DOHH2 (cell line): ENCODE measurements at regions not wholly inside any gene's neighbourhood (a gene's known extent, or its start where the extent isn't known, plus 50 kb on each side); places are given as distances from the start of the nearest gene placed in this dataset.

Source experiments
- H3F3A ChIP-seq: fragments of 200-600 bp; sonication (generic), shearing (Covaris generic); 2 replicates; pipeline ENCODE4 v1.6.0; 2016; ENCODE audit warnings: antibody characterized with exemption, mild to moderate bottlenecking; ENCODE audit not compliant: control insufficient read depth, insufficient read depth
- H3K27ac ChIP-seq: fragments of 200-600 bp; sonication (generic); 2 replicates; pipeline ENCODE4 v1.5.1; 2014; ENCODE audit warnings: low read depth, mild to moderate bottlenecking, low read length, moderate library complexity
- H3K27me3 ChIP-seq: fragments of 200-600 bp; sonication (generic); 2 replicates; pipeline ENCODE4 v1.6.1; 2014; ENCODE audit warnings: mild to moderate bottlenecking, low read length, mixed read lengths; ENCODE audit not compliant: control insufficient read depth
- H3K36me3 ChIP-seq: fragments of 200-600 bp; sonication (generic); 2 replicates; pipeline ENCODE4 v1.6.1; 2014; ENCODE audit warnings: mild to moderate bottlenecking, low read length, moderate library complexity, mixed read lengths; ENCODE audit not compliant: control insufficient read depth
- H3K4me1 ChIP-seq: fragments of 200-600 bp; sonication (generic); 2 replicates; pipeline ENCODE4 v1.6.1; 2014; ENCODE audit warnings: mild to moderate bottlenecking, low read length, mixed read lengths; ENCODE audit not compliant: control insufficient read depth
- H3K4me2 ChIP-seq: fragments of 200-600 bp; sonication (generic); 2 replicates; pipeline ENCODE4 v1.6.0; 2014; ENCODE audit warnings: mild to moderate bottlenecking, low read length, moderate library complexity
- H3K4me3 ChIP-seq: fragments of 200-600 bp; sonication (generic); 2 replicates; pipeline ENCODE4 v1.5.1; 2014; ENCODE audit warnings: mild to moderate bottlenecking, low read length, mixed read lengths
- H3K79me2 ChIP-seq: fragments of 200-600 bp; sonication (generic); 2 replicates; pipeline ENCODE4 v1.6.1; 2014; ENCODE audit warnings: mild to moderate bottlenecking, low read length, mixed read lengths; ENCODE audit not compliant: control insufficient read depth
- H3K9me2 ChIP-seq: fragments of 200-600 bp; sonication (generic); replicated peaks from 2 replicates; pipeline ENCODE4 v1.6.1; 2014; ENCODE audit warnings: mild to moderate bottlenecking, low read length, mixed read lengths; ENCODE audit not compliant: control insufficient read depth
- H3K9me3 ChIP-seq: fragments of 200-600 bp; sonication (generic); 2 replicates; pipeline ENCODE4 v1.6.1; 2014; ENCODE audit warnings: antibody characterized with exemption, low read length, mixed read lengths; ENCODE audit not compliant: control insufficient read depth, insufficient read depth
- H4K20me1 ChIP-seq: fragments of 200-600 bp; sonication (generic); 2 replicates; pipeline ENCODE4 v1.6.0; 2014; ENCODE audit warnings: low read depth, mild to moderate bottlenecking, antibody characterized with exemption, low read length, moderate library complexity; ENCODE audit not compliant: control insufficient read depth, insufficient read depth
- CTCF ChIP-seq: fragments of 200-600 bp; sonication (generic); IDR thresholded peaks from one replicate; pipeline ENCODE4 v1.5.1; 2014; ENCODE audit warnings: antibody characterized with exemption, mild to moderate bottlenecking, low read depth, low read length; ENCODE audit not compliant: poor library complexity, severe bottlenecking
- EZH2phosphoT487 ChIP-seq: fragments of 200-600 bp; sonication (generic); IDR thresholded peaks from 2 replicates; pipeline ENCODE4 v1.6.1; 2017; ENCODE audit warnings: borderline replicate concordance, mild to moderate bottlenecking, antibody characterized with exemption, low read length, moderate library complexity, mixed read lengths

GRCh38 chr9:90128587-90129190 is 513.9 kb downstream of the DIRAS2 start:
- H3K4me1 ChIP-seq = no peaks in the 10 kb centered on the region

DNA sequence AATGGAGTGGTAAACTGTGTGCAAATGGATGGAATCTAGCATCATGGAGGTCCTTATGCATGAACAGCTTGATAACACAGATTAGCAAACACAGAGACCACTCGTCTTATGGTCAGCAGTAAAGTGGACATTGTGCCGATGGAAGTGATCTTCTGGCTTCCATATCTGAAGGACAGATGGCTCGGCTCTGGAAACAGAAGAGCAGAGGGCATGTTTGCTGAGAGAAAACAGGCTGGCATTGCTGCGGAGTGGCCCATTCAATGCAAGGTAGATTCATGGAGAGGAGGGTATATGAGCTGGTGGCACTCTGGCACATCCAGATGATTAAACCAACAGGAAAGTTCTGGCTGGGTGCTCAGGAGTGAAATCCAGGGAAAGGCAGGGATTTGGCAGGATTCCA is 513.2 kb downstream of the DIRAS2 start:
- no peaks in the 10 kb centered on the region for H4K20me1 ChIP-seq
- no peaks in the 10 kb centered on the region for H3K9me3 ChIP-seq
- H3K36me3 ChIP-seq = no peaks in the 10 kb centered on the region
- H3K9me2 ChIP-seq = no peaks in the 10 kb centered on the region
- H3K79me2 ChIP-seq = no peaks in the 10 kb centered on the region
- H3K4me1 ChIP-seq = no peaks in the 10 kb centered on the region
- no peak for TF ChIP-seq EZH2phosphoT487
- no peaks in the 10 kb centered on the region for H3K27me3 ChIP-seq
- no peak overlapping the region for H3K4me2 ChIP-seq
- H3F3A ChIP-seq = no peaks in the 10 kb centered on the region
- no peak overlapping the region for H3K4me3 ChIP-seq
- H3K27ac ChIP-seq = no peak overlapping the region

More at GRCh38 chr9:90128587-90129190, 513.9 kb downstream of the DIRAS2 start:
- no peaks in the 10 kb centered on the region for H4K20me1 ChIP-seq
- no peak for TF ChIP-seq CTCF
- no peak for TF ChIP-seq EZH2phosphoT487
- no peak overlapping the region for H3K4me2 ChIP-seq
- no peaks in the 10 kb centered on the region for H3F3A ChIP-seq
- no peaks in the 10 kb centered on the region for H3K79me2 ChIP-seq
- no peaks in the 10 kb centered on the region for H3K9me3 ChIP-seq
- H3K36me3 ChIP-seq = no peaks in the 10 kb centered on the region
- no peak overlapping the region for H3K27ac ChIP-seq
- no peaks in the 10 kb centered on the region for H3K27me3 ChIP-seq
- H3K9me2 ChIP-seq = no peaks in the 10 kb centered on the region
- no peak overlapping the region for H3K4me3 ChIP-seq

GRCh38 chr9:90131568-90131967 is 511.1 kb downstream of the DIRAS2 start:
- H3K27me3 ChIP-seq = no peaks in the 10 kb centered on the region
- no peaks in the 10 kb centered on the region for H3K9me2 ChIP-seq
- no peaks in the 10 kb centered on the region for H3F3A ChIP-seq
- no peaks in the 10 kb centered on the region for H3K9me3 ChIP-seq
- H3K27ac ChIP-seq = no peak overlapping the region
- no peaks in the 10 kb centered on the region for H3K79me2 ChIP-seq
- H3K4me1 ChIP-seq = no peaks in the 10 kb centered on the region
- H3K4me3 ChIP-seq = no peak overlapping the region
- TF ChIP-seq CTCF (no peak), EZH2phosphoT487 (no peak)
- no peaks in the 10 kb centered on the region for H4K20me1 ChIP-seq
- no peaks in the 10 kb centered on the region for H3K36me3 ChIP-seq
- H3K4me2 ChIP-seq = no peak overlapping the region

DNA sequence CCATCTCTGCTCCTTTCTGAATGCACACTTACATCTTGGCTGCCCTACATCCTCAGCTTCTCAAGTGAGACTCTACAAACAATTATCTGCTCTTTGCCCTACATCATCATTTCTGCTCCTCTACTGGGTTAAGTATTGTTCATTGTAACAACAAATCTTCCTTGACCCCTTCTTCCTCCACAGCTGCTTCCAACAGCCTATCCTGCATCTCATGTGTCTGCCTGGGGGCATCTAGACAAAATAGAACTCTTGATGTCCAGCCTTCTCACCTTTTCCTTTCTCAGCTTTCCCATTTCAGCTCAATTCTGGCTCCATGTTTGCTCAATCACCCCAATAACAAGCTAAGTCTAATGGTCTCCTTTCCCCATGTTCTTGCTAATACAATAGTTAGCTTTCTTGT is 509.8 kb downstream of the DIRAS2 start:
- H3K4me1 ChIP-seq = no peaks in the 10 kb centered on the region
- no peaks in the 10 kb centered on the region for H4K20me1 ChIP-seq
- no peak overlapping the region for H3K4me2 ChIP-seq
- H3K9me3 ChIP-seq = no peaks in the 10 kb centered on the region
- H3K36me3 ChIP-seq = no peaks in the 10 kb centered on the region
- H3K9me2 ChIP-seq = no peaks in the 10 kb centered on the region
- H3K4me3 ChIP-seq = no peak overlapping the region
- H3K79me2 ChIP-seq = no peaks in the 10 kb centered on the region
- TF ChIP-seq CTCF (no peak), EZH2phosphoT487 (no peak)
- H3K27me3 ChIP-seq = peaks cover 1% of the 10 kb centered on the region
- H3K27ac ChIP-seq = no peak overlapping the region
- H3F3A ChIP-seq = no peaks in the 10 kb centered on the region
